SK-N-SH (cell line): ENCODE measurements at regions not wholly inside any gene's neighbourhood (a gene's known extent, or its start where the extent isn't known, plus 50 kb on each side); places are given as distances from the start of the nearest gene placed in this dataset.

Source experiments
- CTCF ChIA-PET: fragments of 300-600, 350-600 bp; formaldehyde crosslinking; extraction: SDS; loops from one replicate; lab custom pipeline; 2021; lab: Yijun Ruan, JAX
- POLR2A ChIA-PET: fragments of 350-600 bp; sonication (Branson Sonifier 250); formaldehyde crosslinking; extraction: SDS; loops from one replicate; lab custom pipeline; 2020; ENCODE audit warnings: antibody characterized with exemption, inconsistent platforms; lab: Yijun Ruan, JAX
- DNase-seq: peaks from one replicate; pipeline ENCODE4 v3.0.0; 2012
- H2AFZ ChIP-seq: fragments of 200-600 bp; sonication (generic); 2 replicates; pipeline ENCODE4 v1.8.1; 2016; ENCODE audit warnings: antibody characterized with exemption, mild to moderate bottlenecking, low read depth
- H3F3A ChIP-seq: fragments of 200-600 bp; sonication (generic); replicated peaks from 2 replicates; pipeline ENCODE3; 2016; ENCODE audit warnings: antibody characterized with exemption, mild to moderate bottlenecking; ENCODE audit not compliant: insufficient read depth
- H3K27ac ChIP-seq, 2 experiments: fragments of 200-500 bp in 1 of 2; fragments of 200-600 bp in 1 of 2; sonication (Bioruptor generic) in 1 of 2; sonication (generic), shearing (Covaris generic) in 1 of 2; 2 replicates each; pipeline versions ENCODE4 v1.5.1 to v1.6.1; 2014 to 2016; ENCODE audit warnings: low read depth in 2 of 2, inconsistent platforms in 1 of 2, low read length in 1 of 2, mild to moderate bottlenecking in 1 of 2, mixed read lengths in 1 of 2
- H3K27me3 ChIP-seq: fragments of 200-600 bp; sonication (generic), shearing (Covaris generic); 2 replicates; pipeline ENCODE4 v1.6.1; 2016; ENCODE audit warnings: mixed run types; ENCODE audit not compliant: insufficient read depth
- H3K36me3 ChIP-seq, 2 experiments: fragments of 200-500 bp in 1 of 2; fragments of 200-600 bp in 1 of 2; sonication (Bioruptor generic) in 1 of 2; sonication (generic) in 1 of 2; replicated peaks in 1 of 2; 2 replicates each; pipeline versions ENCODE3 to v1.5.1; 2014 to 2016; ENCODE audit warnings: low read length in 1 of 2, mild to moderate bottlenecking in 1 of 2; ENCODE audit not compliant: insufficient read depth in 2 of 2, control insufficient read depth in 1 of 2
- H3K4me1 ChIP-seq, 2 experiments: fragments of 200-500 bp in 1 of 2; fragments of 200-600 bp in 1 of 2; sonication (Bioruptor generic) in 1 of 2; sonication (generic), shearing (Covaris generic) in 1 of 2; 2 replicates each; pipeline versions ENCODE4 v1.5.1 to v1.6.1; 2014 to 2016; ENCODE audit warnings: low read depth in 1 of 2, low read length in 1 of 2, mixed run types in 1 of 2; ENCODE audit not compliant: insufficient read depth in 2 of 2, control insufficient read depth in 1 of 2
- H3K4me2 ChIP-seq: fragments of 200-600 bp; sonication (generic), shearing (Covaris generic); 2 replicates; pipeline ENCODE4 v1.6.1; 2017; ENCODE audit warnings: mixed run types
- H3K4me3 ChIP-seq, 2 experiments: fragments of 200-500 bp in 1 of 2; fragments of 200-600 bp in 1 of 2; sonication (Bioruptor generic) in 1 of 2; sonication (generic), shearing (Covaris generic) in 1 of 2; 2 replicates each; pipeline versions ENCODE4 v1.5.1 to v1.8.1; 2014 to 2016; ENCODE audit warnings: low read depth in 2 of 2, inconsistent platforms in 1 of 2, low read length in 1 of 2, mild to moderate bottlenecking in 1 of 2, mixed read lengths in 1 of 2, moderate library complexity in 1 of 2
- H3K79me2 ChIP-seq: fragments of 200-600 bp; sonication (generic); 2 replicates; pipeline ENCODE4 v1.8.1; 2017; ENCODE audit warnings: mild to moderate bottlenecking; ENCODE audit not compliant: insufficient read depth
- H3K9ac ChIP-seq: fragments of 200-600 bp; sonication (generic); 2 replicates; pipeline ENCODE4 v1.6.1; 2017; ENCODE audit warnings: mixed run types
- H3K9me2 ChIP-seq: fragments of 200-600 bp; sonication (generic); 2 replicates; pipeline ENCODE4 v1.6.1; 2017; ENCODE audit warnings: mixed run types
- H3K9me3 ChIP-seq: fragments of 200-600 bp; sonication (generic); 2 replicates; pipeline ENCODE4 v1.6.1; 2017; ENCODE audit warnings: mixed run types, mild to moderate bottlenecking, moderate library complexity
- H4K20me1 ChIP-seq: fragments of 200-600 bp; sonication (generic); 2 replicates; pipeline ENCODE4 v1.6.1; 2017; ENCODE audit warnings: mild to moderate bottlenecking, mixed run types; ENCODE audit not compliant: insufficient read depth
- GABPA ChIP-seq: IDR thresholded peaks from 2 replicates; pipeline ENCODE4 v1.4.0; 2012; ENCODE audit warnings: low read depth, mild to moderate bottlenecking
- GATA2 ChIP-seq: sonication (generic); formaldehyde crosslinking; IDR thresholded peaks from 2 replicates; pipeline ENCODE4 v1.5.0; 2020; ENCODE audit warnings: mild to moderate bottlenecking, missing genetic modification reagents
- JUND ChIP-seq: IDR thresholded peaks from 2 replicates; pipeline ENCODE4 v1.4.0; 2012
- MXI1 ChIP-seq: IDR thresholded peaks from 2 replicates; pipeline ENCODE4 v1.6.1; 2012; ENCODE audit warnings: mild to moderate bottlenecking, low read depth, low read length, improper control_type of control experiment
- NRF1 ChIP-seq: IDR thresholded peaks from 2 replicates; pipeline ENCODE4 v1.6.1; 2012; ENCODE audit warnings: low read depth, mild to moderate bottlenecking, low read length
- POLR2AphosphoS5 ChIP-seq: IDR thresholded peaks from 2 replicates; pipeline ENCODE4 v1.6.1; 2012; ENCODE audit warnings: low read depth, low read length
- RFX5 ChIP-seq: IDR thresholded peaks from 2 replicates; pipeline ENCODE4 v1.6.1; 2012; ENCODE audit warnings: mild to moderate bottlenecking, improper control_type of control experiment, low read length
- RXRA ChIP-seq: IDR thresholded peaks from 2 replicates; pipeline ENCODE4 v1.4.0; 2012; ENCODE audit warnings: low read depth, mild to moderate bottlenecking, borderline replicate concordance
- SMC3 ChIP-seq: IDR thresholded peaks from 2 replicates; pipeline ENCODE4 v1.6.1; 2012; ENCODE audit warnings: low read depth, low read length, improper control_type of control experiment
- TEAD4 ChIP-seq: IDR thresholded peaks from 2 replicates; pipeline ENCODE4 v1.4.0; 2012; ENCODE audit warnings: mild to moderate bottlenecking, borderline replicate concordance; ENCODE audit not compliant: insufficient read depth
- WGBS: methylation state at CpG from one replicate; pipeline ENCODE4 v1.1.6; 2017; ENCODE audit warnings: low lambda C conversion rate; 5-methylcytosine and 5-hydroxymethylcytosine counted together
- TF ChIP-seq, protein P1 (sequence below): IDR thresholded peaks from 2 replicates; pipeline ENCODE4 v1.4.0; 2012; ENCODE audit warnings: low read depth
- TF ChIP-seq, protein P2 (sequence below): IDR thresholded peaks from 2 replicates; pipeline ENCODE4 v1.4.0; 2012; ENCODE audit warnings: low read depth, borderline replicate concordance
- TF ChIP-seq, protein P3 (sequence below): IDR thresholded peaks from 2 replicates; pipeline ENCODE4 v1.6.1; 2012; ENCODE audit warnings: mild to moderate bottlenecking, low read depth, low read length, moderate library complexity

DNA sequence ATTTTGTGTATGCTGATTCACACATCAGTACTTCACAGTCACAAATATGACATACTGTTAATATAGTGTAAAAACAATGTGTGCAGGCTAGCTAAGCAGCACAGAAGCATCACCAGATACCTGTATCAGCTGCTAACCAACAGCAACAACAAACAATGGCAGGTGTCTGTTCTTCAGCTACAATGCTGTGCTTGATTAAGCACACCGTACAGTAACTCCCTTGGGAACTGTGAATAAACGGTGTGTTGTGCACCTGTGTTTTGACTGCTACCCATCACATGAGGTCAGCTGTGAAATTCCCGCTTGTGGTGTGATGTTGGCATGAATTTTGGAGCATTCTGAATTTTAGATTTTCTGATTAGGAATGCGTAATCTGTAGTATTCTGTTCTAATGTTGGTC is 379.7 kb upstream of the FAT1 start (continued):
- TF ChIP-seq, protein P1, sequence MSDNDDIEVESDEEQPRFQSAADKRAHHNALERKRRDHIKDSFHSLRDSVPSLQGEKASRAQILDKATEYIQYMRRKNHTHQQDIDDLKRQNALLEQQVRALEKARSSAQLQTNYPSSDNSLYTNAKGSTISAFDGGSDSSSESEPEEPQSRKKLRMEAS = no peak
- TF ChIP-seq NRF1 (no peak), SMC3 (no peak), TEAD4 (no peak), GATA2 (no peak)

DNA sequence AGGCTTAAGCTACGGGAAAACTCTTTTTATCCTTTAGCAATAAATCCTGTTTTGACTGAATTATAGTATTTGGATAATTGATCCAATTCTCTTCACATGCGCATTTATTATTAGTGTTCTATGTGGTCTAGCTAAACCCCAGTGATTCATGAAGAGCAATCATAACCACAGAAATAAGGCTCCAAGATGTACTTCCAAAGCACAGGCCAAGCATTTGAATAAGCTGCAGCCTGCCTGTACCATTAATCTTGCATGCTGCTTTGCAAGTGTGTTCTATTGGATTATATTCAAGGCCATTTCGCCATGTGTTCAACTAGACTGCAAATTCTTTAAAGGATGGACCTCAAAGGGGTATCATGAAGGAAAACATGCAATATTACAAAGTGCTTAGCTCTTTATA is 385.2 kb upstream of the FAT1 start:
- H3K4me2 ChIP-seq = no peak overlapping the region
- CTCF ChIA-PET = interaction anchor here (1.1 kb wide), 1 partner anchor 67 kb away, joined by 3 read pairs; no protein-coding TSS in a partner anchor
- H3K4me3 ChIP-seq = no peak overlapping the region
- no peaks in the 10 kb centered on the region for H3K79me2 ChIP-seq
- no peaks in the 10 kb centered on the region for H3K27me3 ChIP-seq
- WGBS = 49% methylated on average over 3 of the region's 3 CpGs
- TF ChIP-seq GABPA (no peak), RXRA (no peak), JUND (no peak), MXI1 (no peak), RFX5 (no peak), POLR2AphosphoS5 (no peak)
- TF ChIP-seq, protein P2, sequence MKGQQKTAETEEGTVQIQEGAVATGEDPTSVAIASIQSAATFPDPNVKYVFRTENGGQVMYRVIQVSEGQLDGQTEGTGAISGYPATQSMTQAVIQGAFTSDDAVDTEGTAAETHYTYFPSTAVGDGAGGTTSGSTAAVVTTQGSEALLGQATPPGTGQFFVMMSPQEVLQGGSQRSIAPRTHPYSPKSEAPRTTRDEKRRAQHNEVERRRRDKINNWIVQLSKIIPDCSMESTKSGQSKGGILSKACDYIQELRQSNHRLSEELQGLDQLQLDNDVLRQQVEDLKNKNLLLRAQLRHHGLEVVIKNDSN = no peak
- TF ChIP-seq, protein P3, sequence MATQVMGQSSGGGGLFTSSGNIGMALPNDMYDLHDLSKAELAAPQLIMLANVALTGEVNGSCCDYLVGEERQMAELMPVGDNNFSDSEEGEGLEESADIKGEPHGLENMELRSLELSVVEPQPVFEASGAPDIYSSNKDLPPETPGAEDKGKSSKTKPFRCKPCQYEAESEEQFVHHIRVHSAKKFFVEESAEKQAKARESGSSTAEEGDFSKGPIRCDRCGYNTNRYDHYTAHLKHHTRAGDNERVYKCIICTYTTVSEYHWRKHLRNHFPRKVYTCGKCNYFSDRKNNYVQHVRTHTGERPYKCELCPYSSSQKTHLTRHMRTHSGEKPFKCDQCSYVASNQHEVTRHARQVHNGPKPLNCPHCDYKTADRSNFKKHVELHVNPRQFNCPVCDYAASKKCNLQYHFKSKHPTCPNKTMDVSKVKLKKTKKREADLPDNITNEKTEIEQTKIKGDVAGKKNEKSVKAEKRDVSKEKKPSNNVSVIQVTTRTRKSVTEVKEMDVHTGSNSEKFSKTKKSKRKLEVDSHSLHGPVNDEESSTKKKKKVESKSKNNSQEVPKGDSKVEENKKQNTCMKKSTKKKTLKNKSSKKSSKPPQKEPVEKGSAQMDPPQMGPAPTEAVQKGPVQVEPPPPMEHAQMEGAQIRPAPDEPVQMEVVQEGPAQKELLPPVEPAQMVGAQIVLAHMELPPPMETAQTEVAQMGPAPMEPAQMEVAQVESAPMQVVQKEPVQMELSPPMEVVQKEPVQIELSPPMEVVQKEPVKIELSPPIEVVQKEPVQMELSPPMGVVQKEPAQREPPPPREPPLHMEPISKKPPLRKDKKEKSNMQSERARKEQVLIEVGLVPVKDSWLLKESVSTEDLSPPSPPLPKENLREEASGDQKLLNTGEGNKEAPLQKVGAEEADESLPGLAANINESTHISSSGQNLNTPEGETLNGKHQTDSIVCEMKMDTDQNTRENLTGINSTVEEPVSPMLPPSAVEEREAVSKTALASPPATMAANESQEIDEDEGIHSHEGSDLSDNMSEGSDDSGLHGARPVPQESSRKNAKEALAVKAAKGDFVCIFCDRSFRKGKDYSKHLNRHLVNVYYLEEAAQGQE = no peak
- H3F3A ChIP-seq = no peaks in the 10 kb centered on the region
- POLR2A ChIA-PET = no interaction called here
- no peaks in the 10 kb centered on the region for H3K36me3 ChIP-seq
- H2AFZ ChIP-seq = no peak overlapping the region
- H3K9me3 ChIP-seq = no peaks in the 10 kb centered on the region
- no peaks in the 10 kb centered on the region for H4K20me1 ChIP-seq
- no peak overlapping the region for H3K9ac ChIP-seq
- no peak overlapping the region for H3K27ac ChIP-seq
- no peaks in the 10 kb centered on the region; a peak in 1 of 4 replicates for H3K4me1 ChIP-seq
- no peak for DNase-seq
- H3K9me2 ChIP-seq = no peaks in the 10 kb centered on the region
